Kidney (tissue), 13 donors: ENCODE measurements at regions not wholly inside any gene's neighbourhood (a gene's known extent, or its start where the extent isn't known, plus 50 kb on each side); places are given as distances from the start of the nearest gene placed in this dataset.

Experiments
- DNase-seq, 5 donors: peaks; one replicate each; pipeline ENCODE4 v3.0.0-alpha.2; 2013 to 2020
- FAIRE-seq: peaks from 2 replicates; lab custom pipeline; 2012; peaks lifted over from hg19 to GRCh38; lab: Jason Lieb, UNC
- H3K27ac ChIP-seq, 2 donors: one replicate each; pipeline ENCODE4 v1.7.0; 2013; ENCODE audit warnings: low read depth in 2 of 2, low read length in 2 of 2, inconsistent platforms in 1 of 2
- H3K27me3 ChIP-seq: one replicate; pipeline ENCODE4 v1.7.1; 2013; ENCODE audit warnings: low read length, inconsistent platforms; ENCODE audit not compliant: control insufficient read depth, insufficient read depth
- H3K36me3 ChIP-seq, 3 donors: one replicate each; pipeline versions ENCODE4 v1.7.0 to v1.7.1; 2013; ENCODE audit warnings: low read length in 3 of 3, control low read depth in 1 of 3, inconsistent platforms in 1 of 3; ENCODE audit not compliant: insufficient read depth in 3 of 3, control insufficient read depth in 2 of 3
- H3K4me1 ChIP-seq, 3 donors: one replicate each; pipeline versions ENCODE4 v1.7.0 to v1.7.1; 2013; ENCODE audit warnings: low read length in 3 of 3, inconsistent platforms in 1 of 3, low read depth in 1 of 3; ENCODE audit not compliant: control insufficient read depth in 2 of 3, insufficient read depth in 2 of 3
- H3K4me3 ChIP-seq, 3 donors: one replicate each; pipeline versions ENCODE4 v1.7.0 to v1.8.1; 2013; ENCODE audit warnings: low read length in 3 of 3, control low read depth in 1 of 3, inconsistent platforms in 1 of 3
- H3K9ac ChIP-seq, 3 donors: one replicate each; pipeline versions ENCODE4 v1.7.0 to v1.7.1; 2013; ENCODE audit warnings: low read length in 3 of 3, control low read depth in 1 of 3, inconsistent platforms in 1 of 3
- H3K9me3 ChIP-seq, 3 donors: one replicate each; pipeline versions ENCODE4 v1.7.0 to v1.7.1; 2013; ENCODE audit warnings: low read length in 3 of 3, control low read depth in 1 of 3, inconsistent platforms in 1 of 3; ENCODE audit not compliant: control insufficient read depth in 2 of 3, insufficient read depth in 1 of 3
- intact Hi-C: fragments of 100-400 bp; cut with DNase I; formaldehyde crosslinking; loops from one replicate; pipeline ENCODE4 v1.11.1; 2022
- TF ChIP-seq, protein P1 (sequence below): IDR thresholded peaks from 3 replicates; pipeline ENCODE4 v1.5.1; 2012; ENCODE audit warnings: mild to moderate bottlenecking, moderate library complexity, borderline replicate concordance; ENCODE audit not compliant: insufficient read depth; ENCODE audit errors: extremely low read depth
- donor health status: control.
- donor health status: control.
- donor health status: control.
- donor health status: control.
- donor health status: control.
- donor health status: DM: yes; HTN: yes; CAD: no.
- donor health status: Normal renal cell carcinoma (clear cell type).

DNA sequence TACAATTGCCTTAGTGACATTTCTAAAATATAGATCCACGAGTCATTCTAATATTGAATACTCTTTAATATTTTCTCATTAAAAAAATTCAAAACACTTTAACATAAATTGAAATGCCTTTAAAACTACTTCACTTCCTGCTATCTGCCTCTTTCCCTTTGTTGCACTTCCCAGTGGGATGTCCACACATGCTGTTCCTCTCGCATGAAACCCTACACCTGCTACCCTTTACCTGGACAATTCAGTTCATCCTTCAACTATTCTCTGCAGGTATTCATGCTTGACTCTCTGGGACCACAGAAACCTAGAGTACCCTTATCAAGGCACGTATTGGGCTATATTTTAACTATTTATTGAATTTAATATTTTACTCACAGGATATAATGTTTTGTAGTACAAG, 373.3 kb upstream of the GALNT5 start:
- Histone ChIP-seq H3K4me3 (no peak overlapping the region), H3K4me1 (no peaks in the 10 kb centered on the region), H3K27ac (no peak overlapping the region), H3K9ac (no peak overlapping the region), H3K36me3 (no peaks in the 10 kb centered on the region), H3K9me3 (no peaks in the 10 kb centered on the region), H3K27me3 (no peaks in the 10 kb centered on the region)
- no peak for FAIRE-seq
- no peak for DNase-seq
- TF ChIP-seq, protein P1, sequence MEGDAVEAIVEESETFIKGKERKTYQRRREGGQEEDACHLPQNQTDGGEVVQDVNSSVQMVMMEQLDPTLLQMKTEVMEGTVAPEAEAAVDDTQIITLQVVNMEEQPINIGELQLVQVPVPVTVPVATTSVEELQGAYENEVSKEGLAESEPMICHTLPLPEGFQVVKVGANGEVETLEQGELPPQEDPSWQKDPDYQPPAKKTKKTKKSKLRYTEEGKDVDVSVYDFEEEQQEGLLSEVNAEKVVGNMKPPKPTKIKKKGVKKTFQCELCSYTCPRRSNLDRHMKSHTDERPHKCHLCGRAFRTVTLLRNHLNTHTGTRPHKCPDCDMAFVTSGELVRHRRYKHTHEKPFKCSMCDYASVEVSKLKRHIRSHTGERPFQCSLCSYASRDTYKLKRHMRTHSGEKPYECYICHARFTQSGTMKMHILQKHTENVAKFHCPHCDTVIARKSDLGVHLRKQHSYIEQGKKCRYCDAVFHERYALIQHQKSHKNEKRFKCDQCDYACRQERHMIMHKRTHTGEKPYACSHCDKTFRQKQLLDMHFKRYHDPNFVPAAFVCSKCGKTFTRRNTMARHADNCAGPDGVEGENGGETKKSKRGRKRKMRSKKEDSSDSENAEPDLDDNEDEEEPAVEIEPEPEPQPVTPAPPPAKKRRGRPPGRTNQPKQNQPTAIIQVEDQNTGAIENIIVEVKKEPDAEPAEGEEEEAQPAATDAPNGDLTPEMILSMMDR: no peak
- intact Hi-C loops: no loop called here

DNA sequence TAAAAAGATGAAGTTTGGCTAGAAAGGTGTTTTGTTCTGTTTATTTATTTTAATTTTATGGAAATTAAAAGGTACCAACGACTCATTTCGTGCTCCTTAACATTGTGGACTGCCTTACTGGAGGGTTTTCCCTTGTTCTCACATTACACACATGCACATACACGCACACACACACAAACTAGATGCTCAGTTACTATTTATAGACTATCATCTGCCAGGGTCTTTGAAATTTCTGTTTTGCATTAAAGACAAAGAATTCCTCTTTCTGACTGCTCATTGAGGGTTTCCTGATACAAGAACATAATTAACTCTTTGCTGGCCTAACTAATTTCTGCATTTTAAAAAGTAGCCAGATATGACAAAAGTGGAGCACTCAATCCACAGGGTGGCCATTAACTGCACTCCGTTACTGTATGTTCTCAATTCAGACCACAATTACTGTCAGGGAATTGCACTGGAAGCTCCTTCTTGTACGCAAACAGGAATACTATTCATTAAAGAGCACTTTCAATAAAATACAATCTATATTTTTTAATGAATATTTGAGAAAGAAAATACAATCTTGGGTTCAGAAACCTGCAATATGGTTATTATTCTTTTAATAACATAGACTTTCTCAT, 366.9 kb upstream of the GALNT5 start:
- H3K4me1 ChIP-seq: no peaks in the 10 kb centered on the region
- FAIRE-seq (no peak), DNase-seq (peak in 2 of 5 donors; percentile 2 to 6)
- H3K9ac ChIP-seq: no peak overlapping the region
- H3K27ac ChIP-seq: no peak overlapping the region
- no peaks in the 10 kb centered on the region for H3K9me3 ChIP-seq
- no peak overlapping the region for H3K4me3 ChIP-seq
- H3K27me3 ChIP-seq: no peaks in the 10 kb centered on the region
- intact Hi-C loops: no loop called here
- TF ChIP-seq, protein P1: no peak
- no peaks in the 10 kb centered on the region for H3K36me3 ChIP-seq

DNA sequence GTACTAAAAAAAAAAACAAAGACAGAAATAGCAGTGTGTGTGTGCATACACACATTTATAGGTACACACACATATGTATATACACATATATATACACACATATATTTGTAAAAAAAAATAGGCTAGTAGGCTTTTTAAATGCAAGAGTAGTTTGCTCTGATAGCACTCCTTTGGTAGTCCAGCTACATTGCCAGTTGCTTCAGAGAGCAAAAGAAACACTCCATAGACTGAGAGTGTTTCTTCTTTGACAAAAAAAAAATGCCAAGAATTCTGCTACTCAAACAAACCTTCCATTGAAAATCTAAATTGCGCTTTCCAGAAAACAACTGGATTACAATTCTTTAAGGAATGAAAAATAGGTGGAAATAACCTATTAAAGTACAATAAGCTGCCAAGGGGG, 365.9 kb upstream of the GALNT5 start:
- intact Hi-C loops: no loop called here
- Histone ChIP-seq H3K4me3 (no peak overlapping the region), H3K9ac (no peak overlapping the region), H3K4me1 (no peaks in the 10 kb centered on the region), H3K27me3 (no peaks in the 10 kb centered on the region), H3K9me3 (no peaks in the 10 kb centered on the region), H3K36me3 (no peaks in the 10 kb centered on the region), H3K27ac (no peak overlapping the region)
- FAIRE-seq (no peak), DNase-seq (no peak)
- TF ChIP-seq, protein P1: no peak
